Stimulated activated CD4-positive, alpha-beta T cell treated with anti-CD3 and anti-CD28 coated beads, Interleukin-1b, Interleukin-23, amount 100 ng/mL, for 48 hours (primary cell): ENCODE measurements at regions not wholly inside any gene's neighbourhood (a gene's known extent, or its start where the extent isn't known, plus 50 kb on each side); places are given as distances from the start of the nearest gene placed in this dataset.
"Not testable (repeated sequence)": the region's sequence is repeated elsewhere in the genome, so short reads cannot be mapped to it uniquely, and the experiment has no call there.

ENCODE experiments used
- DNase-seq: peaks from one replicate; pipeline ENCODE4 v3.0.0-alpha.2; 2020

GRCh38 chr5:111935835-111936234 is 178.8 kb upstream of the NREP start:
- DNase-seq = no peak

DNA sequence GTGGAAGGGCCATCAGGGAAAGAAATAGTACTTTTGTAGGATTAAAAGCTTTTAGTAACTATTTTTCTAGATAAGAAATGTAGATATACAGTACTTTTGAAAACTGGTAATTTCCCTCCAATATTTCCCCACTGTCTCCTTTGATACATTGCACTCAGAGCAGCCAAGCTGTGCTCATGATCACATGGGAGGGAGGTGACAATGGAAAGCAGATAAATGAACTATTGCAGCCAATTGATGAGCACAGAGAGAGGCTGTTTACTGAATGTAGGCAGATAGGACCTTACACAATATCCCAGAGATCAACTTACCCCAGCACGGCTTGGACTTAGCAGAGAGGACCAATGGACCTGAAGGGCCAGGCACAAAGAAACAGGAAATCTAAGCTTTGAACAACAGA is 178.0 kb upstream of the NREP start:
- no peak for DNase-seq

DNA sequence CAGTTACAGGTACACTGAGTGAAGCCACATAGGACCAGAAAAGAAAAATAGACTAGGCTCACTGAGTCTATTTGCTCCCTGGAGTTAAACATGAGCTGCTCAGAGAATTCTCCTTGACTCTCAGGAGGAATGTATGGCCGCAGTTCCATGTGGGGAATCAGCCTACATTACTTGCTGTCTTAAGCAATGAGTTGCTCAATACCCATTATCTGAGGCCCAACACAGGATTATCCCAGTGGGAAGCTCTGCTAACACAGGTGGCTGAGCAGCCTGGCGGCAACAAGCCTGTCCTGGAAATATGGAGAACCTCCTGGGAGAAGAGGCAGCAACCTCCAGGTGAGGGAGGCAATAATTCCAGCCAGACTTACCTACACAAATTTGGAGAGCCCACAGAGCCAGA is 177.5 kb upstream of the NREP start:
- DNase-seq = no peak

DNA sequence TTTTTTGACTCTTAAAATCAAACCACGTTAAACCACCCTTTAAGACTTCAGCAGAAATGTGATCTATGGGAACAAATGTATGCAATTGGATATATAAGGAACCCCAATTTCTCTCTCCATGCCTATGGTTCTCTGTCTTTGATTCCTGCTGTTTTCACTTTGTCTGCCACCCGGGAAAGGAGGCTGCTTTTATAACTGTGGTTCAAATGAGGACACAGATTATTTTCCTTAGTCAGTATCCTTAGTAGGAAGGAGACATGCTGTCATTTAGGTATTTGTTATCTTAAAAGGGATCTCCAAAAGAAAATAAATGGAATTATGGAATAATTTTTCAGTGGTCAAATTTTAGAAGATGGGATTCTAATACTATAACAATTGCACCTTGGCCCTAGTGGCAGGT is 176.1 kb upstream of the NREP start:
- DNase-seq = no peak

GRCh38 chr5:111932628-111933027 is 175.6 kb upstream of the NREP start:
- DNase-seq = no peak

- no peak for DNase-seq
Observed at GRCh38 chr5:111932199-111932598, 175.2 kb upstream of the NREP start.

DNA sequence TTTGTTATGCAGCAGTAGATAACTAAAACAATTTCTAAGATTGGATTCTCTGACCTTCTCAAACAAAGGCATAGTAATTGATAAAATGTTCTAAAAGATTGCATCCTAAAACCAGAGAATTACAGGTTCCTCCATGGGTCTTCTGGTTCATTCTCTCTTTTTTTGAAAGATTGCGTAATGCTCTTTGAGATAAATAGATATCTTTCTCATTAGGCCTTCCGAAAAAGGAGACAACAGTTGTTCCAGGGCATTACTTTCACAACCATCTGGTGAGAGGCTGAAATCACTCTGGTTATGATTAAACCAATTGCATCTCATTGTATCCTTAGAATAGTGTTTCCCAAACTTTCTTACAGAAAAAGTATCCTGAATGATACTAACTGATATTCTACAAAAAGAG is 174.7 kb upstream of the NREP start:
- DNase-seq = no peak

GRCh38 chr5:111930905-111931461 is 174.0 kb upstream of the NREP start:
- peak; percentile 1 for DNase-seq

DNA sequence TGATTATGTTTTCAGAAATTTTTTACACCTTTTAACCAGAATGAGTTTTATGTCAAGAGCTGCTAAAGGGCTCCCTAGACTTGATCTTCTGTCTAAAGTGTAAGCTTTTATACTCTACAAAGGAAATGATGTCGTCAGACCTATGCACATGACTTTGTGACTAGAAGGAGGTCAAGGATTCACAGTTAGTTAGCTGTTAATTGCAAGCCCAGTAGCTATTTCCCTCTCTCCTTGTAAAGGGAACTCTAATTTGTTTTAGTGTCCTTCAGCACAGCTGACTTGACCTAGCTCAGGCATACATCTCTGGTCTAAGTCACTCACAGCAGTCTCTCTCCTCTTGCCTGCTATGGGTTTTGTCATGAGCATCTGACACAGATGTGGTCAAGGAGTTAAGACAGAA is 173.5 kb upstream of the NREP start:
- no peak for DNase-seq

DNA sequence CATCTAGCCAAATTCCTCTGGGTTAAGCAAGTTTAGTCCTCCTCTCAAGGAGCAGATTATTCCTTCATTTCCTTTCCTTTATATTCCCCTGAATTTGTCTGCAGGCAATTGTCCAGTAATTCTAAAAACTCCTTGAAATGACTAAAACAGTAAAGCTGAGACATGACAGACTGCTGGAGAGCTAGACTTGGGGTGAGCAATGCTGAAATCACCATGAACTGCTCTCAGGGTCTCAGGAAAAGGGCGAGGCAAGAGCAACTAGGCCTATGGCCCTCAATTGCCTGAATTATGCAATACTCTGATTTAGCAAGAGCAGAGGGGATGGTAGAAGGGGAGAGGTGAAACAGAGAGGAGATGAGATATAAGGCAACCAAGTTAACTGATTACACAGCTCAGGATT is 172.9 kb upstream of the NREP start:
- no peak for DNase-seq

DNA sequence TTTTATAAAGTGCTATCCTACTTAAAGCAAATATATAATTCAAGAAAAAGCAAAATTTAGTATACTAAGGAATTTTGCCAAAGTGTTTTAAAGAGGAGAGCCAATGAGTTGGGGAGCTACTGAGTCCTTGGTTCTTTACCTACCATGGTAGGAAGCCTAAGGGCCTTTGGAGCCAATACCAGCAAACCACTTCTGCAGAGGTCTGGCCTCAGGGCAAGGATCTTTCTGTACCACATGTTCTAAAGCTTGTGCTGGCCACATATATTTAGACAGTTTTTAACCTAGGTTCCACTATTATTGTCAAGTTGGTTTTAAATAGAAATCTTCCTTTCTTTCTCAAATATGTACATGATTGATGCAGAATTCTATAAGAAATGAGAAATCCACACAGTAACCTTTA is 172.3 kb upstream of the NREP start:
- DNase-seq = no peak

DNA sequence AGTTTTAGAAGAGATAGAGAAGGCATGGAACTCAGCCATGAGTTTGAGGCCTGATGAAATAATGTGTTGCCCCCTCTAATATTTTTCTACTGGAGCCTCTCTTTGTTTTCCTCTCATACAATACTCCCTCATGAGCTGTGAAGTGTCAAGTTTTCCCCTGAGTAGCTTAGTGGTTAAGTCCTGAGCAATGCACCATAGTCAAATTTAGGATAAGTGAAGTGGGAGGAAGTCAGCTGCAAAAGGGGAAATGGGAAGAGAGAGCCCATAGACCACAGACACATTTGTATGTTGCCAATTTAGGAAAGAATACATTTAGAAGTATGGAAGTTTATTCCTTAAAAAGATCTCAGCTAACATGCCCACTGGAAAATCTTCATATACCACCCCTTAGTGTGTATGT is 171.5 kb upstream of the NREP start:
- no peak for DNase-seq

DNA sequence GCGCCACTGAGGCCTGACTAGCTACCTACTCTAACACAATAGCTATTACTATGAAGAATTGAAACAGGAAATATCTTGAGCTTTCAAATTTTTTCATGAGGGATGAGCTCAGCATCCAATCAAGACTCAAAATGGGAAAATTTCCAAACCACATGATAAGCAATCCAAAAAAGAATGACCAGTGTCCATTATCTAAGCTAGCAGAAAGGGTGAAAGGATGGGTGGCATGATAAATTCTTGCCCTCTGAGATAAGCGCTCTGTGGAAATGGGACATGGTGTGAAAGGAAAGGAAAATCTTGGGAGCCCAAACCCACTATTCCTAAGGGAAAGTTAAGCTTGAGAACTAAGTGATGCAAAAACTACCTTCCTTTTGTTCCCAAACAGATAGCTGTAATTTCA is 170.2 kb upstream of the NREP start:
- no peak for DNase-seq

GRCh38 chr5:111926026-111926425 is 169.0 kb upstream of the NREP start:
- DNase-seq = no peak

DNA sequence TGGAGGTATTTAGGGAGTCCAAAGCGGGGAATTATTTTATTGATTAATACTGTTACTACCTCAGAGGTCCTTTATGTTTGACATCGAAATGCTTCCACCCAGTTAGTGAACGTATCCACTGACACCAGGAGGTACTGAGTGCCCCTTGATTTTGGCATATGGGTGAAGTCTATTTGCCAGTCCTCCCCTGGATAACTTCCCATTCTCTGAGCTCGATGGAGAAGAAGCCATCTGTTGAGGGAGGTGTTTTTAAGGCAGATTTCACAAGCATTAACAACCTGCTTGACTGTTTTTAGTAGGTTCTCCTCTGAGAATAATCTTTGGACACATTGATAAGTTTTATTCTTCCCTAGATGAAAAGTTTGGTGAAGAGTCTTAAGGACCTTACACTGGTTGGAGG is 165.3 kb upstream of the NREP start:
- DNase-seq = no peak

- not testable (repeated sequence) for DNase-seq
Observed at GRCh38 chr5:111921691-111922090, 164.7 kb upstream of the NREP start.

GRCh38 chr5:111914966-111915636 is 158.1 kb upstream of the NREP start:
- no peak for DNase-seq

GRCh38 chr5:111902436-111902835 is 145.4 kb upstream of the NREP start:
- DNase-seq = no peak

GRCh38 chr5:111901296-111901695 is 144.3 kb upstream of the NREP start:
- no peak for DNase-seq

GRCh38 chr5:111892949-111893348 is 136.0 kb upstream of the NREP start:
- DNase-seq = no peak

GRCh38 chr5:111887706-111888105 is 130.7 kb upstream of the NREP start:
- DNase-seq = no peak

DNA sequence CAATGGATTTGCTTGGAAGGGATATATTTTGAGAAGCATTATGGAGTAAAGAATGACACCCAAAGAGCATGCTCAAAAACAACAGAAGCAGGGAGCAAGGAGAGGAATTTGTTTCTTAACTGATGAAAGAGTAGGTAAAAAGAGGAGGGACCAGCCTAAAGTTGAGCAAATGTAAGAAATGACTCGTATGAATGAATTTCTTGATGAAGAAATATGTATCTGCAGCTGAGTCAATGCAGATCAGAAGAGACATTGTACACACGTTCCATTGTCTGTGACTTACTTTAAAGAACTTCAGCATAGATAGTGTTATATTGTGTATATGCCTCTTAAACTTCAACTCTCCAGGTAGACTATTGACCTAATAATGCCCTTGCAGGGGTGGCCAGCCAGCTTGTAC is 112.7 kb upstream of the NREP start:
- DNase-seq = no peak

DNA sequence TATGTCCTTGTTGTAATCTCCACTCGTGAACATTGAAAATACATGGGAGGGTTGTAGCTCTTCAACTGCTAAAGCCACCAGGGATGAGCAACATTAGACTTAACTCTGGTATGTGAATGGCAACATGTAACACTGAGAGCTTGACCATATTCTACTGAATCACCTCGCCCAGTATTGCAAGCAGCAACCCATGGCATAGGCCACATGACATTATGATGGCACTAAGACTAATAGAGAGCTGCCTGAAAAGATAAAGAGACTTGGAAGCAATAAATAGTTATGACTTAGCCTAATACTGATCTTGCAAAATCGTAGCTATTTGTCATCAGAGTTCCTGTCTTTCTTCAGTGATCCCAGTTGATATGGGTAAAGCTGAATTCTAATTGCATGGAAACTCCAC is 108.4 kb upstream of the NREP start:
- no peak for DNase-seq

- no peak for DNase-seq
Observed at GRCh38 chr5:111863801-111864200, 106.8 kb upstream of the NREP start.

- no peak for DNase-seq
Observed at GRCh38 chr5:111859533-111860270, 102.7 kb upstream of the NREP start.
